ENCODE measurements at regions not wholly inside any gene's neighbourhood (a gene's known extent, or its start where the extent isn't known, plus 50 kb on each side); places are given as distances from the start of the nearest gene placed in this dataset.

DNA sequence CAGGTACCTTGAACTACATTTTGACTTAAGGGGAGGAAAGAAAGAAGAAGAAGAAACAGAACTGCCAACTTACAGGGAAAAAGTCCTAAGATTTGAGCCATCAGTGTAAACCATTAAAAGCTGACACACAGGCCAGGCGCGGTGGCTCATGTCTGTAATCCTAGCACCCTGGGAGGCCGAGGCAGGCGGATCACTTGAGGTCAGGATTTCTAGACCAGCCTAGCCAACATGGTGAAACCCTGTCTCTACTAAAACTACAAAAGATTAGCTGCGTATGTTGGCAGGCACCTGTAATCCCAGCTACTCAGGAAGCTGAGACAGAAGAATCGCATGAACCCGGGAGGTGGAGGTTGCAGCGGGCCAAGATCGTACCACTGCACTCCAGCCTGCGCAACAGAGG lies 389.7 kb upstream of the FAM241A start:
- no peak overlapping the region for H3K27ac ChIP-seq (ENCODE audit: low read length)
- ChIA-PET POLR2A (no interaction called here), CTCF (no interaction called here)
- ATAC-seq (no peak), DNase-seq (ENCODE audit: low read depth, low spot score) (no peak)
- H3K27me3 ChIP-seq (ENCODE audit: control insufficient read depth, insufficient read depth, low read length), result no peaks in the 10 kb centered on the region
- H3K4me3 ChIP-seq (ENCODE audit: low read depth in 2 of 2, low read length in 2 of 2), result no peak overlapping the region
- no peaks in the 10 kb centered on the region for H3K4me1 ChIP-seq (ENCODE audit: control insufficient read depth, insufficient read depth, low read length)
- no TSS peak for BruUV-seq (replicated peaks)
- in situ Hi-C loops (cut with HindIII; ENCODE audit: low pct_unique_long_range_greater_than_20kb, low sequenced_read_pairs) (no loop called here), intact Hi-C loops (cut with micrococcal nuclease; ENCODE audit: unreplicated experiment) (no loop called here)
- no peaks in the 10 kb centered on the region for H3K9me3 ChIP-seq (ENCODE audit: control insufficient read depth, insufficient read depth, low read depth, low read length)
- no peak for TF ChIP-seq SIN3A (IDR thresholded peaks at IDR 0.05; ENCODE audit: borderline replicate concordance, insufficient read depth, low read depth, low read length)
- no peak for TF ChIP-seq CTCF (IDR thresholded peaks at IDR 0.05)
- TF ChIP-seq, protein P1, sequence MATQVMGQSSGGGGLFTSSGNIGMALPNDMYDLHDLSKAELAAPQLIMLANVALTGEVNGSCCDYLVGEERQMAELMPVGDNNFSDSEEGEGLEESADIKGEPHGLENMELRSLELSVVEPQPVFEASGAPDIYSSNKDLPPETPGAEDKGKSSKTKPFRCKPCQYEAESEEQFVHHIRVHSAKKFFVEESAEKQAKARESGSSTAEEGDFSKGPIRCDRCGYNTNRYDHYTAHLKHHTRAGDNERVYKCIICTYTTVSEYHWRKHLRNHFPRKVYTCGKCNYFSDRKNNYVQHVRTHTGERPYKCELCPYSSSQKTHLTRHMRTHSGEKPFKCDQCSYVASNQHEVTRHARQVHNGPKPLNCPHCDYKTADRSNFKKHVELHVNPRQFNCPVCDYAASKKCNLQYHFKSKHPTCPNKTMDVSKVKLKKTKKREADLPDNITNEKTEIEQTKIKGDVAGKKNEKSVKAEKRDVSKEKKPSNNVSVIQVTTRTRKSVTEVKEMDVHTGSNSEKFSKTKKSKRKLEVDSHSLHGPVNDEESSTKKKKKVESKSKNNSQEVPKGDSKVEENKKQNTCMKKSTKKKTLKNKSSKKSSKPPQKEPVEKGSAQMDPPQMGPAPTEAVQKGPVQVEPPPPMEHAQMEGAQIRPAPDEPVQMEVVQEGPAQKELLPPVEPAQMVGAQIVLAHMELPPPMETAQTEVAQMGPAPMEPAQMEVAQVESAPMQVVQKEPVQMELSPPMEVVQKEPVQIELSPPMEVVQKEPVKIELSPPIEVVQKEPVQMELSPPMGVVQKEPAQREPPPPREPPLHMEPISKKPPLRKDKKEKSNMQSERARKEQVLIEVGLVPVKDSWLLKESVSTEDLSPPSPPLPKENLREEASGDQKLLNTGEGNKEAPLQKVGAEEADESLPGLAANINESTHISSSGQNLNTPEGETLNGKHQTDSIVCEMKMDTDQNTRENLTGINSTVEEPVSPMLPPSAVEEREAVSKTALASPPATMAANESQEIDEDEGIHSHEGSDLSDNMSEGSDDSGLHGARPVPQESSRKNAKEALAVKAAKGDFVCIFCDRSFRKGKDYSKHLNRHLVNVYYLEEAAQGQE (IDR thresholded peaks at IDR 0.05; ENCODE audit: insufficient read depth in 1 of 2, low read depth in 2 of 2, low read length in 1 of 2), result no peak
- no peak for TF ChIP-seq TCF7L2 (IDR thresholded peaks at IDR 0.05; ENCODE audit: low read depth, low read length)
- no peak for TF ChIP-seq POLR2AphosphoS5 (IDR thresholded peaks at IDR 0.05; ENCODE audit: low read depth, low read length)
- no peaks in the 10 kb centered on the region for H3K36me3 ChIP-seq (ENCODE audit: control insufficient read depth, insufficient read depth, low read length)

GRCh38 chr4:111761531-111761930 lies 383.7 kb upstream of the FAM241A start:
- no peak for ATAC-seq
- ChIA-PET POLR2A (no interaction called here), CTCF (no interaction called here)
- no peak for DNase-seq (ENCODE audit: low read depth, low spot score)
- in situ Hi-C loops (cut with HindIII; ENCODE audit: low pct_unique_long_range_greater_than_20kb, low sequenced_read_pairs) (no loop called here), intact Hi-C loops (cut with micrococcal nuclease; ENCODE audit: unreplicated experiment) (no loop called here)
- no peaks in the 10 kb centered on the region for H3K4me1 ChIP-seq (ENCODE audit: control insufficient read depth, insufficient read depth, low read length)
- no peaks in the 10 kb centered on the region for H3K27me3 ChIP-seq (ENCODE audit: control insufficient read depth, insufficient read depth, low read length)
- H3K9me3 ChIP-seq (ENCODE audit: control insufficient read depth, insufficient read depth, low read depth, low read length), result no peaks in the 10 kb centered on the region
- no peak overlapping the region for H3K4me3 ChIP-seq (ENCODE audit: low read depth in 2 of 2, low read length in 2 of 2)
- H3K27ac ChIP-seq (ENCODE audit: low read length), result no peak overlapping the region
- no peaks in the 10 kb centered on the region for H3K36me3 ChIP-seq (ENCODE audit: control insufficient read depth, insufficient read depth, low read length)
- no TSS peak for BruUV-seq (replicated peaks)
- TF ChIP-seq TCF7L2 (IDR thresholded peaks at IDR 0.05; ENCODE audit: low read depth, low read length) (no peak), SIN3A (IDR thresholded peaks at IDR 0.05; ENCODE audit: borderline replicate concordance, insufficient read depth, low read depth, low read length) (no peak), CTCF (IDR thresholded peaks at IDR 0.05) (no peak), POLR2AphosphoS5 (IDR thresholded peaks at IDR 0.05; ENCODE audit: low read depth, low read length) (no peak)
- TF ChIP-seq, protein P1 (IDR thresholded peaks at IDR 0.05; ENCODE audit: insufficient read depth in 1 of 2, low read depth in 2 of 2, low read length in 1 of 2), result no peak
